ENCODE measurements at regions not wholly inside any gene's neighbourhood (a gene's known extent, or its start where the extent isn't known, plus 50 kb on each side); places are given as distances from the start of the nearest gene placed in this dataset.

GRCh38 chr18:2223449-2223848 is 347.9 kb downstream of the METTL4 start:
- TF ChIP-seq CTCF (IDR thresholded peaks at IDR 0.05): no peak
- TF ChIP-seq POLR2A (IDR thresholded peaks at IDR 0.05): no peak
